ENCODE measurements at regions not wholly inside any gene's neighbourhood (a gene's known extent, or its start where the extent isn't known, plus 50 kb on each side); places are given as distances from the start of the nearest gene placed in this dataset.

- no peak for TF ChIP-seq CTCF (IDR thresholded peaks at IDR 0.05 in 8 of 11, conservative IDR thresholded peaks at IDR 0.05 in 3 of 11)
- no peak for TF ChIP-seq POLR2A (IDR thresholded peaks at IDR 0.05)
- TF ChIP-seq POLR2AphosphoS5 (IDR thresholded peaks at IDR 0.05) = no peak
Measured at GRCh38 chr11:45432910-45433309, 146.8 kb upstream of the SYT13 start.
